HEK293 (cell line): ENCODE measurements at regions not wholly inside any gene's neighbourhood (a gene's known extent, or its start where the extent isn't known, plus 50 kb on each side); places are given as distances from the start of the nearest gene placed in this dataset.

Source experiments
- CTCF ChIA-PET: fragments of 350-600 bp; formaldehyde crosslinking; extraction: SDS; loops from one replicate; lab custom pipeline; 2021; ENCODE audit warnings: antibody characterized with exemption; lab: Yijun Ruan, JAX
- POLR2A ChIA-PET: fragments of 300-600 bp; formaldehyde crosslinking; extraction: SDS; loops from one replicate; lab custom pipeline; 2020; ENCODE audit warnings: antibody characterized with exemption, inconsistent platforms; lab: Yijun Ruan, JAX
- H3K27ac ChIP-seq: fragments of 200-500 bp; sonication (Bioruptor generic); 2 replicates; pipeline ENCODE4 v1.5.1; 2014; ENCODE audit warnings: low read depth, low read length, control low read depth, inconsistent platforms; ENCODE audit errors: extremely low read depth
- H3K36me3 ChIP-seq, 2 experiments: fragments of 200-500 bp in 1 of 2; sonication (Bioruptor generic) in 1 of 2; 1 replicate in 1 of 2; 2 replicates in 1 of 2; pipeline ENCODE4 v1.5.1; 2014 to 2017; ENCODE audit warnings: inconsistent platforms in 2 of 2, low read length in 2 of 2; ENCODE audit not compliant: control insufficient read depth in 2 of 2, insufficient read depth in 1 of 2
- H3K4me1 ChIP-seq: fragments of 200-500 bp; sonication (Bioruptor generic); 2 replicates; pipeline ENCODE4 v1.5.1; 2014; ENCODE audit warnings: mild to moderate bottlenecking, low read length, inconsistent platforms; ENCODE audit not compliant: control insufficient read depth, insufficient read depth
- H3K4me3 ChIP-seq: 2 replicates; pipeline ENCODE4 v1.5.1; 2011; ENCODE audit warnings: low read depth, mild to moderate bottlenecking, control low read depth, low read length, moderate library complexity
- H3K9me3 ChIP-seq: fragments of 200-500 bp; sonication (Bioruptor generic); 2 replicates; pipeline ENCODE4 v1.5.1; 2014; ENCODE audit warnings: low read depth, low read length, inconsistent platforms; ENCODE audit not compliant: control insufficient read depth, insufficient read depth
- GFI1B ChIP-seq: fragments of 450-650 bp; formaldehyde crosslinking; IDR thresholded peaks from 2 replicates; pipeline ENCODE4 v1.5.1; 2016; ENCODE audit warnings: missing biosample characterization, missing genetic modification characterization
- GLI2 ChIP-seq: fragments of 450-650 bp; formaldehyde crosslinking; IDR thresholded peaks from 2 replicates; pipeline ENCODE4; 2017; ENCODE audit warnings: missing biosample characterization, missing genetic modification characterization, low read depth, borderline replicate concordance
- GLI4 ChIP-seq: fragments of 450-650 bp; formaldehyde crosslinking; IDR thresholded peaks from 2 replicates; pipeline ENCODE4 v1.5.1; 2016; ENCODE audit warnings: missing biosample characterization, missing genetic modification characterization
- GLIS1 ChIP-seq: fragments of 450-650 bp; formaldehyde crosslinking; IDR thresholded peaks from 2 replicates; pipeline ENCODE4 v1.5.1; 2016; ENCODE audit warnings: missing biosample characterization, missing genetic modification characterization
- MEIS1 ChIP-seq: sonication (generic); formaldehyde crosslinking; IDR thresholded peaks from 2 replicates; pipeline ENCODE4 v1.8.1; 2022; ENCODE audit warnings: missing genetic modification reagents, mild to moderate bottlenecking, borderline replicate concordance
- SETDB1 ChIP-seq: IDR thresholded peaks from one replicate; pipeline ENCODE4 v1.6.1; 2017; ENCODE audit warnings: mild to moderate bottlenecking, low read length, moderate library complexity, mixed read lengths; ENCODE audit not compliant: insufficient read length
- TRIM28 ChIP-seq: IDR thresholded peaks from 2 replicates; pipeline ENCODE4 v1.6.1; 2011; ENCODE audit warnings: low read length, control low read depth, borderline replicate concordance
- ZFHX2 ChIP-seq: fragments of 450-650 bp; formaldehyde crosslinking; conservative IDR thresholded peaks from 2 replicates; pipeline ENCODE4 v1.5.1; 2016; ENCODE audit warnings: missing biosample characterization, missing genetic modification characterization
- ZNF10 ChIP-seq: fragments of 450-650 bp; formaldehyde crosslinking; IDR thresholded peaks from 2 replicates; pipeline ENCODE4 v1.5.1; 2017; ENCODE audit warnings: missing biosample characterization, missing genetic modification characterization
- ZNF433 ChIP-seq: fragments of 450-650 bp; formaldehyde crosslinking; IDR thresholded peaks from 2 replicates; pipeline ENCODE4 v1.5.1; 2016; ENCODE audit warnings: missing biosample characterization, missing genetic modification characterization, low read depth
- ZNF529 ChIP-seq: fragments of 450-650 bp; formaldehyde crosslinking; IDR thresholded peaks from 2 replicates; pipeline ENCODE4 v1.5.1; 2017; ENCODE audit warnings: missing genetic modification characterization, missing biosample characterization; ENCODE audit not compliant: insufficient replicate concordance
- ZNF585B ChIP-seq: fragments of 450-650 bp; formaldehyde crosslinking; IDR thresholded peaks from 2 replicates; pipeline ENCODE4 v1.5.1; 2016; ENCODE audit warnings: missing biosample characterization, missing genetic modification characterization
- ZNF654 ChIP-seq: fragments of 450-650 bp; formaldehyde crosslinking; IDR thresholded peaks from 2 replicates; pipeline ENCODE4 v1.5.1; 2016; ENCODE audit warnings: low read depth, missing biosample characterization, missing genetic modification characterization
- ZNF660 ChIP-seq: fragments of 450-650 bp; IDR thresholded peaks from 2 replicates; pipeline ENCODE4 v1.5.1; 2018; ENCODE audit warnings: missing biosample characterization, mild to moderate bottlenecking, missing genetic modification characterization
- ZNF701 ChIP-seq: fragments of 450-650 bp; formaldehyde crosslinking; IDR thresholded peaks from 2 replicates; pipeline ENCODE4 v1.5.1; 2016; ENCODE audit warnings: missing biosample characterization, missing genetic modification characterization
- ZNF707 ChIP-seq: fragments of 450-650 bp; formaldehyde crosslinking; IDR thresholded peaks from 2 replicates; pipeline ENCODE4 v1.5.1; 2016; ENCODE audit warnings: missing biosample characterization, missing genetic modification characterization
- ZNF776 ChIP-seq: fragments of 450-650 bp; formaldehyde crosslinking; IDR thresholded peaks from 2 replicates; pipeline ENCODE4 v1.5.0; 2017; ENCODE audit warnings: missing biosample characterization, missing genetic modification characterization, borderline replicate concordance
- ZNF791 ChIP-seq: fragments of 450-650 bp; formaldehyde crosslinking; IDR thresholded peaks from 2 replicates; pipeline ENCODE4 v1.5.1; 2016; ENCODE audit warnings: missing biosample characterization, missing genetic modification characterization
- ZNF830 ChIP-seq: fragments of 450-650 bp; IDR thresholded peaks from 2 replicates; pipeline ENCODE4 v1.5.0; 2018; ENCODE audit warnings: missing biosample characterization, missing genetic modification characterization, low read depth, mild to moderate bottlenecking, moderate library complexity
- TF ChIP-seq, protein P1 (sequence below): fragments of 450-650 bp; formaldehyde crosslinking; IDR thresholded peaks from 2 replicates; pipeline ENCODE4 v1.5.1; 2016; ENCODE audit warnings: missing biosample characterization, missing genetic modification characterization
- TF ChIP-seq, protein P2 (sequence below): IDR thresholded peaks from 2 replicates; pipeline ENCODE4 v1.6.1; 2011; ENCODE audit warnings: mild to moderate bottlenecking, low read depth, low read length, borderline replicate concordance
- TF ChIP-seq, protein P3 (sequence below): fragments of 450-650 bp; formaldehyde crosslinking; IDR thresholded peaks from 2 replicates; pipeline ENCODE4 v1.5.1; 2017; ENCODE audit warnings: missing biosample characterization, missing genetic modification characterization
- TF ChIP-seq, protein P4 (sequence below): fragments of 450-650 bp; formaldehyde crosslinking; IDR thresholded peaks from 2 replicates; pipeline ENCODE4; 2016; ENCODE audit warnings: missing biosample characterization, missing genetic modification characterization

DNA sequence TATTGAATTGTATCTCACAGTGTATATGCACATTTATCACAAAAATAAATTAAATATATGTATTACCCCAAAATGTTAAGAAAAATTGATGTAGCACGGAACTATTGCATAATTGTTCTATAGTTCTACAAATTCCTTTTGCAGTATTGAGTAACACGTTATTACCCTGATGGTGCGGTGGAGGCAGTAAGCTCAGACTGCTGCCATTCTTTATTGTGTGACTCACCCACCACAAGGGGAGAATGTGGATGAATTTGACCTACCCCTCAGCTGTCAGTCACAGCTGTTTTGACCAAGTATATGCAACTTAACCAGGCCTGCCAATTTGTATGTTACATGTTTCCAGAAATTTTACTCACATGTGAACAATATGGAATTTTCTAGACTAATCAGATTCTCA lies 506.6 kb downstream of the SH3BGRL start (continued):
- TF ChIP-seq, protein P1, sequence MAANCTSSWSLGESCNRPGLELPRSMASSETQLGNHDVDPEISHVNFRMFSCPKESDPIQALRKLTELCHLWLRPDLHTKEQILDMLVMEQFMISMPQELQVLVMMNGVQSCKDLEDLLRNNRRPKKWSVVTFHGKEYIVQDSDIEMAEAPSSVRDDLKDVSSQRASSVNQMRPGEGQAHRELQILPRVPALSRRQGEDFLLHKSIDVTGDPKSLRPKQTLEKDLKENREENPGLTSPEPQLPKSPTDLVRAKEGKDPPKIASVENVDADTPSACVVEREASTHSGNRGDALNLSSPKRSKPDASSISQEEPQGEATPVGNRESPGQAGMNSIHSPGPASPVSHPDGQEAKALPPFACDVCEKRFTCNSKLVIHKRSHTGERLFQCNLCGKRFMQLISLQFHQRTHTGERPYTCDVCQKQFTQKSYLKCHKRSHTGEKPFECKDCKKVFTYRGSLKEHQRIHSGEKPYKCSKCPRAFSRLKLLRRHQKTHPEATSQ, result no peak
- TF ChIP-seq GLI2 (tag by site-specific recombination) (no peak), MEIS1 (CRISPR knock-in tag) (no peak), ZFHX2 (tag by site-specific recombination) (no peak), ZNF830 (tag by site-specific recombination) (no peak)
- TF ChIP-seq, protein P2, sequence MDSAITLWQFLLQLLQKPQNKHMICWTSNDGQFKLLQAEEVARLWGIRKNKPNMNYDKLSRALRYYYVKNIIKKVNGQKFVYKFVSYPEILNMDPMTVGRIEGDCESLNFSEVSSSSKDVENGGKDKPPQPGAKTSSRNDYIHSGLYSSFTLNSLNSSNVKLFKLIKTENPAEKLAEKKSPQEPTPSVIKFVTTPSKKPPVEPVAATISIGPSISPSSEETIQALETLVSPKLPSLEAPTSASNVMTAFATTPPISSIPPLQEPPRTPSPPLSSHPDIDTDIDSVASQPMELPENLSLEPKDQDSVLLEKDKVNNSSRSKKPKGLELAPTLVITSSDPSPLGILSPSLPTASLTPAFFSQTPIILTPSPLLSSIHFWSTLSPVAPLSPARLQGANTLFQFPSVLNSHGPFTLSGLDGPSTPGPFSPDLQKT, result no peak

DNA sequence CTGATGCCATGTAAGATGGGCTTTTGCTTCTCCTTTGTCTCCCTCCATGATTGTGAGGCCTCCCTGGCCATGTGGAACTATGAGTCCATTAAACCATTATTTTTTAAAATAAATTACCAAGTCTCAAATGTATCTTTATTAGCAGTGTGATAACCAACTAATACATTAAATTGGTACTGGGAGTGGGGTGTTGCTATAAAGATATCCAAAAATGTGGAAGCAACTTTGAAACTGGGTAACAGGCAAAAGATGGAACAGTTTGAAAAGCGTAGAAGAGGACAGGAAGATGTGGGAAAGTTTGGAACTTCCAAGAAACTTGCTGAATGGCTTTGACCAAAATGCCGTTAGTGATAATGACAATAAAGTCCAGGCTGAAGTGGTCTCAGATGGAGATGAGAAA lies 526.7 kb downstream of the SH3BGRL start:
- POLR2A ChIA-PET, result no interaction called here
- Histone ChIP-seq H3K27ac (no peak overlapping the region), H3K36me3 (no peaks in the 10 kb centered on the region), H3K4me1 (no peaks in the 10 kb centered on the region)
- CTCF ChIA-PET, result no interaction called here
- TF ChIP-seq ZNF707 (tag by site-specific recombination), result peak; percentile 93
- TF ChIP-seq, protein P3, sequence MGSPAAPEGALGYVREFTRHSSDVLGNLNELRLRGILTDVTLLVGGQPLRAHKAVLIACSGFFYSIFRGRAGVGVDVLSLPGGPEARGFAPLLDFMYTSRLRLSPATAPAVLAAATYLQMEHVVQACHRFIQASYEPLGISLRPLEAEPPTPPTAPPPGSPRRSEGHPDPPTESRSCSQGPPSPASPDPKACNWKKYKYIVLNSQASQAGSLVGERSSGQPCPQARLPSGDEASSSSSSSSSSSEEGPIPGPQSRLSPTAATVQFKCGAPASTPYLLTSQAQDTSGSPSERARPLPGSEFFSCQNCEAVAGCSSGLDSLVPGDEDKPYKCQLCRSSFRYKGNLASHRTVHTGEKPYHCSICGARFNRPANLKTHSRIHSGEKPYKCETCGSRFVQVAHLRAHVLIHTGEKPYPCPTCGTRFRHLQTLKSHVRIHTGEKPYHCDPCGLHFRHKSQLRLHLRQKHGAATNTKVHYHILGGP, result no peak
- TF ChIP-seq, all 188 proteins: peak for 1
- Histone ChIP-seq H3K9me3 (peaks cover 9% of the 10 kb centered on the region), H3K4me3 (no peak overlapping the region)

DNA sequence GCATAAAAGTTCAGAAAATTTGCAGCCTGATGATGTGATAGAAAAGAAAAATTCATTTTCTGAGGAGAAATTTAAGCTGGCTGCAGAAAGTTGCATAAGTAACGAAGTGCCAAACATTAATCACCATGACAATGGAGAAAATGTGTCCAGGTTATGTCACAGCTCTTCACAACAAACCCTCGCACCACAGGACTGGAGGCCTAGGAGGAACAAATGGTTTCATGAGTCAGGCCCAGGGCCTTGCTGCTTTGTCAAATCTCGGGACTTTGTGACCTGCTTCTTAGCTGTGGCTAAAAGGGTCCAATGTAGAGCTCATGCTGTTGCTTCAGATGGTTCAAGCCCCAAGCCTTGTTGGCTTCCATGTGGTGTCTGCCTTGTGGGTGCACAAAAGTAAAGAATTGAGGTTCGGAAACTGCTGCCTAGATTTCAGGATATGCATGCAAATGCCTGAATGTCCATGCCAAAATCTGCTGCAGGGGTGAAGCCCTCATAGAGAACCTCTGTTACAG lies 527.4 kb downstream of the SH3BGRL start:
- Histone ChIP-seq H3K9me3 (peaks cover 9% of the 10 kb centered on the region), H3K27ac (no peak overlapping the region), H3K36me3 (no peaks in the 10 kb centered on the region), H3K4me1 (no peaks in the 10 kb centered on the region), H3K4me3 (no peak overlapping the region)
- ChIA-PET CTCF (no interaction called here), POLR2A (no interaction called here)
- TF ChIP-seq ZNF10 (tag by site-specific recombination), result no peak
- peak; percentile 98 for TF ChIP-seq ZNF585B (tag by site-specific recombination)
- TF ChIP-seq ZNF529 (tag by site-specific recombination), result no peak
- peak; percentile 59 for TF ChIP-seq SETDB1
- TF ChIP-seq ZNF776 (tag by site-specific recombination), result no peak
- TF ChIP-seq ZNF654 (tag by site-specific recombination), result no peak
- TF ChIP-seq, protein P4, sequence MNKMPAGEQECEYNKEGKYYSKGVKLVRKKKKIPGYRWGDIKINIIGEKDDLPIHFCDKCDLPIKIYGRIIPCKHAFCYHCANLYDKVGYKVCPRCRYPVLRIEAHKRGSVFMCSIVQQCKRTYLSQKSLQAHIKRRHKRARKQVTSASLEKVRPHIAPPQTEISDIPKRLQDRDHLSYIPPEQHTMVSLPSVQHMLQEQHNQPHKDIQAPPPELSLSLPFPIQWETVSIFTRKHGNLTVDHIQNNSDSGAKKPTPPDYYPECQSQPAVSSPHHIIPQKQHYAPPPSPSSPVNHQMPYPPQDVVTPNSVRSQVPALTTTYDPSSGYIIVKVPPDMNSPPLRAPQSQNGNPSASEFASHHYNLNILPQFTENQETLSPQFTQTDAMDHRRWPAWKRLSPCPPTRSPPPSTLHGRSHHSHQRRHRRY (tag by site-specific recombination), result no peak
- no peak for TF ChIP-seq ZNF660 (tag by site-specific recombination)
- TF ChIP-seq GLIS1 (tag by site-specific recombination), result no peak
- peak; percentile 93; the same call in 1 of the 2 replicates for TF ChIP-seq TRIM28
- no peak for TF ChIP-seq ZNF701 (tag by site-specific recombination)
- no peak for TF ChIP-seq GLI4 (tag by site-specific recombination)
- no peak for TF ChIP-seq ZNF791 (tag by site-specific recombination)
- no peak for TF ChIP-seq ZNF433 (tag by site-specific recombination)
- TF ChIP-seq GFI1B (tag by site-specific recombination), result no peak
